PFSK-1 (cell line): ENCODE measurements at regions not wholly inside any gene's neighbourhood (a gene's known extent, or its start where the extent isn't known, plus 50 kb on each side); places are given as distances from the start of the nearest gene placed in this dataset.

Experiments used
- FOXP2 ChIP-seq: optimal IDR thresholded peaks from 2 replicates; pipeline ENCODE3; 2011; ENCODE audit warnings: borderline replicate concordance, control low read depth, inconsistent platforms; ENCODE audit not compliant: insufficient read depth; ENCODE audit errors: extremely low read length, extremely low read depth
- POLR2AphosphoS5 ChIP-seq: IDR thresholded peaks from 2 replicates; pipeline ENCODE4 v1.6.1; 2012; ENCODE audit warnings: low read depth, mild to moderate bottlenecking, control low read depth, low read length, moderate library complexity
- REST ChIP-seq, 2 experiments: IDR thresholded peaks; 2 replicates each; pipeline versions ENCODE4 v1.6.1 to v1.8.0; 2011 to 2012; ENCODE audit warnings: low read depth in 2 of 2, low read length in 2 of 2, control low read depth in 1 of 2, inconsistent platforms in 1 of 2, mild to moderate bottlenecking in 1 of 2, moderate library complexity in 1 of 2; ENCODE audit not compliant: insufficient read depth in 1 of 2
- SIN3A ChIP-seq: IDR thresholded peaks from 2 replicates; pipeline ENCODE4 v1.6.1; 2012; ENCODE audit warnings: mild to moderate bottlenecking, low read length, moderate library complexity, borderline replicate concordance; ENCODE audit not compliant: insufficient read depth

GRCh38 chr13:75055296-75055695 lies 426.7 kb downstream of the TBC1D4 start:
- TF ChIP-seq POLR2AphosphoS5 (no peak), REST (IDR thresholded peaks at IDR 0.05; ENCODE audit: insufficient read depth in 1 of 2, low read depth in 2 of 2, low read length in 2 of 2) (no peak), SIN3A (no peak), FOXP2 (no peak)
